HL-60/S4 treated with retinoic acid at 250 ng/mL for 4 days and 3 days (cell line): ENCODE measurements at regions not wholly inside any gene's neighbourhood (a gene's known extent, or its start where the extent isn't known, plus 50 kb on each side); places are given as distances from the start of the nearest gene placed in this dataset.

Experiments used
- in situ Hi-C: fragments of 300-500 bp; cut with MboI; formaldehyde crosslinking; loops from 2 replicates; pipeline ENCODE4 v1.7.0; 2022; ENCODE audit warnings: low sequenced_read_pairs

DNA sequence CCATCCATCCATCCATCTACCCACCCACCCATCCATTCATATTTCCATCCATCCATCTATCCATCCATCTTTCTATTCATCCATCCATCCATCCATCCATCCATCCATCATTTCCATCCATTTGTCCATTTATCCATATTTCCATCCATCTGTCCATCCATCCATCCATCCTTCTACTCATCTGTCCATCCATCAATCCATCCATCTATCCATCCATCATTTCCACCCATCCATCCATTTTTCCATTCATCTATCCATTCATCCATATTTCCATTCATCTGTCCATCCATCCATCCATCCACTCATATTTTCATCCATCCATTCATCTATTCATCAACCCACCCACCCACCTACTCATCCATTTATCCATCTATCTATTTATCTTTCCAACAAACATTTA is 229.6 kb downstream of the TEX29 start:
- in situ Hi-C loops: no loop called here

DNA sequence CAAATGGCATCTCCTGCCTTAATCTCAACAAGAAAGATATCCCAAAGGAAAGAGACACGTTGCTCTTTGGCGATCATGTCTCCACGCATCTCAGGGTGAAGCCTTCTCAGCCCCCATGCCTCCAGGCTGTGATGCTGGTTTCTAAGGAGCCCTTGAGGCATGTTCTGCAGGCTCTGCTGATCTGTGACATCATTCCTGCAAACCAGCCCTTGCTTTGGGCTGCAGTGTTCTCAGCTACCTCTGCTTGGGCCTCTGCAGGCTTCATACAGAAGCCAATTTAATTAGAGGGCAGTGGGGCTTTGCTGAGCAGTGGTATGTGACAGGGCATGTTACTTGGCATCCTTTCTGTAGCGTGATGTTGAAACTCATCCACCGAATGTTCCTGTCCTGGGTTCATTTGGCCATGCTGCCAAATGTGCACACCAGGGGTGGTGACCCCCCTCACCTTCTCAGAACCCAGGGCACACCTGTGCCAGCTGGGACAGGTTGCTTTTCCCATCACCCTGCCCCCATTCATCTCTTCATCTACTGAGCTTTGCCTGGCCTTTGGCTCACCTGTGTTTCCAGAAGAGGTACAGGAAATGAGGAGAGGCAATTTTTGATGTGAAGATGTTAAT is 230.9 kb downstream of the TEX29 start:
- in situ Hi-C loops: no loop called here

- in situ Hi-C loops: no loop called here
These were observed 232.6 kb downstream of the TEX29 start for GRCh38 chr13:111552891-111553655.

DNA sequence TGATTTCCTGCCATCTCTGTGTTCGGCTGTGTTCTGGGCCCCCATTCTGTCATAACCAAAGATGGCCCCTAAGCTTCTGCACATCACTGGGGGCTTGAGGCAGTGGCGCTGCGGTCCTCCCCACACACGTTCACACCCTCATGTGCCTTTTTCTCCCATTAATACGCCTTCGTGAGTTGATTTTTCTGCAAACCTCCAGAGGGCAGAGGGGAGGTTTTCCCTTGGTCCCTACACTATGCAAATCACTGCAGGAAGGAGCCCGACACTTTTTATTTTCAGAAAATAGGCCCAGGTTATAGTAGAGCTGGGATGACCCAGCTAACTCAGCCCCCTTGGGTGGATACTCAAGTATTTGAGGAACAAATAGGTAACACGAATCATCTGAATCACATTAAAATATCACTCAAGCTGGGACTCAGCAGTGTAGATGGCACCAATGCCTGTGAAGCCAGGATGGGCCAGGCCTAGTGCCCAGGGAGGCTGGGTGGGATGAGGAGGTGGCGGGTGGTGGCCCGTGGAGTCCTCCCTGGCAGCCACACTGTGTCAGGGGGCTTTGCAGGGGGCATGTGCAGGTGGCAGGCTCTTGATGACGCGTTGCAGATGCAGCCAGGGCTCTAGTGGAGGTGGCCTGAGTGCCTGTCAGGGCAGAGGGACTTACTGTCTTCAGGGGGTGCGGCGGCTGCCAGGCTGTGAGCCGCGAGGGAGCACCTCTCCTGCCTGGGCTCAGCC is 234.3 kb downstream of the TEX29 start:
- in situ Hi-C loops: no loop called here

DNA sequence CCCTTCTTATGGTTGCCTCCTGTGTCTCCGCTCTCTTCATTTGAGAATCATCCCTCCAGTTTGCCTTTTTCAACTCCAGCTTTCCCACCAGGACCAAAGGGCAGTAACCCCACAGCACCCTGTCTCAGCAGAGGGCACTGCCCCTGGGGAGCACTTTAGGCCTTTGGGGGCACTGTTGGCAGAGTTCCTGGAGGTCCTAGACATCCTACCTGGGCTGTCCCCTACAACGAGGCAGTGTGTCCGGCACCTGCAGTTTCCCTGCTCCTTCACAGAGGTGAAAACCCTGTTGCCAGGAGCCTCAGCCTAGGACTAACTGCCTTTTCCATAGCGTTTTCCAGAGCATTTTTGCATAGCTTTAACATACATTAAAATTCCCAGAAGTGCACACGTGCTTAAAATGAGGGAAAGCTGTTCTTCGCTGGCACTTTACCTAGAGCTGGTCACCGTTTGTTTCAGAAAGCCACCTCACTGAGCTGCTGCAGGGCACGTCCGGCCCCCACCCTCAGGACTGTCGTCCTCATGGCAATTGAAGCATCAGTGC is 234.9 kb downstream of the TEX29 start:
- in situ Hi-C loops: no loop called here

GRCh38 chr13:111555903-111556302 is 235.5 kb downstream of the TEX29 start:
- in situ Hi-C loops: no loop called here

- in situ Hi-C loops: no loop called here
These were observed 236.1 kb downstream of the TEX29 start for GRCh38 chr13:111556496-111556895.

GRCh38 chr13:111557921-111558699 is 237.7 kb downstream of the TEX29 start:
- in situ Hi-C loops: no loop called here

GRCh38 chr13:111558700-111559088 is 238.3 kb downstream of the TEX29 start:
- in situ Hi-C loops: no loop called here

DNA sequence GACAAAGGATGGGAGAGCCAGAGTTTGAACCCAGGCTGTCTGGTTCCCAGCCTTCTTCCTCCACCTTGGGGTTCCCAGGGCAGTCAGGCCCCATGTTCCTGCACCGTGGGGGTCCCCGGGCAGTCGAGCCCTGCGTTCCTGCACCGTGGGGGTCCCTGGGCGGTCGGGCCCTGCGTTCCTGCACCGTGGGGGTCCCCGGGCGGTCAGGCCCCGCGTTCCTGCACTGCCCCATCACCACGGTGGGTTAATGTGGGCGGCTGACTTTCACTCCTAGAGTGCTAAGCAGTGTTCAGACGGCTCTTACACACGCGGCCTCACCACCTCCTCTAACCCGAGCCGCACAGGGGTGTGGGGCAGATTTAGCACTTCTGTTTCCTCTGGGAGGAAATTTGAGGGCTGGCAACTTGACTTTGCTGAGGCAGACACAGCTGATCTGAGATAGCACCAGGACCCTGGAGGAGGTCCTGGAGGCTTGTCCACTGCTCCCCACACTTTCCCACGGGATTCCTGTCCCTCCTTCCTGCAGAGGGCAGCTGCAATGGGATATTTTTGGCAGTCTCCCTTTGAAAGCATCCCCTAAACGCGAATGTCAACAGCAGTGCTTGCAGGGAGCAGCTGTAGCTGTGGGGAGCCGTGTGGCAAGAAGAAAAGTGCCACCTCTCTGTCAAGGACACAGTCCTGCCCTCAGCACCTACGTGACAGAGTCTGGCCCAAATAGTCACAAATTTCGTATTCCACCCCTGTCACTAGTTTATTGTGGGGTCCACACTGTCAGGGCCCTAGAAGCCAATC is 239.4 kb downstream of the TEX29 start:
- in situ Hi-C loops: no loop called here

DNA sequence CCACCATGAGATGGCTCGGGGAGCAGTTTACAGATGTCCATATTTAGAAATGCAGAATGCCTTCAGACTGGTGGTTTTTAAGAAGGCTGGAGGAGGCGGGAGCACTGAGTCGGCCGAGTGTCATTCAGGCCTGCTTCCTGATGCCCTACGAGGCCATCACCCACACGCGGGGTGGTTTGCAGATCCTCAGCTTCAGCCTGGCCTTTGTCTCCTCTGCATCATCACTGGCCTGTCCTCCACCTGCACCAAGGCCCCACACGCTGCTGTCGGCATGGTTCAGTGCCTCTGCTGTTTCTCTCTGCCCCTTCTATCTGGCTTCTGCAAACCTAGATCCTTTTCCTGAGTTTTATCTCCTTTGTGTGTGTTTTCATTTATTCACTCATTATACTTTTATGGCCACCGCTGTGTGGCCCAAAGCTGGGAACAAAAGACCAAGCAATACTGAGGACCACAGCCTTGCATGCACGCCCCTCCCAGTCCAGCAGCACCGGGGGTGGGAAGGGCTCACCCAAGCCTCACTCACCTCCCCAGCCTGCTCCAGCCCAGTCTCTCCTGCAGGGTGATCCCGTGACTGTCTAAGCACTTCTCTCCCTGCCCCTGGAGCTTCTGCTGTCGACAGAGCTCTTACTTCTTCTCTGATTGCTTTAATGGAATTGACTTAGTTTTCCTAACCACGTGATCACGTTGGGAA is 240.8 kb downstream of the TEX29 start:
- in situ Hi-C loops: no loop called here

DNA sequence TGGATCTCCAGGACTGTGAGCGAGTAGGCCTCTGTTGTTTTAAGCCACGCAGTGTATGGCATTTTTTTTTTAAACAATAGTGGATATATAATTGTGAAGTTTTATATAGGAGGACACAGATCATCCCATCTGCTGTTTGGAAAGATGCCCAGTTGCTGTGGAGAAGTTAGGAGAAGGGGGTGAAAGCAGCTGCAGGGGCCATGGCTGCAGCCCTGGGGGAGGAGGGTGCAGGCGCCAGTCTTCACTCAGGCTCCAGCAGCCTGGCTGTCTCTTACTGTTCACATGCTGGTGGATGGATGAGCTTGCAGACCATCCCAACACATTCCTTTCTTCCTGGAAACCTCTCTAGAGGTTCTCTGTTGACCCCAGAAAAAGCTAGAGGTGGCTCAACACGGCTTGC is 242.3 kb downstream of the TEX29 start:
- in situ Hi-C loops: no loop called here

DNA sequence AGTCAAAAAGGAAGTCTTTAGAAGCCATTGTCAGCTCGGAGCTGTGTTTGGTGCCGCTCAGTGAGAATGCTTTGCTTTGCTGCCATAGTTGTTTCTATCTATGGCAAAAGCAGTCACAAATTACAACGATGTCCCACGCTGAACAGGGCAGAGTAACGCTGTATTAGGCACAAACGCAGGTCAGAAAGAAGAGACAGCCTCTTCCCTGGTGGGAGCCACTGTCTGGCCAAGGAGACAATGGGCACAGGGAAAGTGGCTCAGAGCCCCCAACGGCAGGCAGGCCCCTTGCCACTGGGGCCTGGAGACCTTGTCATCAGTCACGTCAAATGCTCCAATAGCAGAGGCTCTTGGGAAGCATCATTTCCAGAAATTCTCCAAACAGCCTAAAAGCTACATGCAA is 244.2 kb downstream of the TEX29 start:
- in situ Hi-C loops: no loop called here

GRCh38 chr13:111565400-111565799 is 245.0 kb downstream of the TEX29 start:
- in situ Hi-C loops: no loop called here

DNA sequence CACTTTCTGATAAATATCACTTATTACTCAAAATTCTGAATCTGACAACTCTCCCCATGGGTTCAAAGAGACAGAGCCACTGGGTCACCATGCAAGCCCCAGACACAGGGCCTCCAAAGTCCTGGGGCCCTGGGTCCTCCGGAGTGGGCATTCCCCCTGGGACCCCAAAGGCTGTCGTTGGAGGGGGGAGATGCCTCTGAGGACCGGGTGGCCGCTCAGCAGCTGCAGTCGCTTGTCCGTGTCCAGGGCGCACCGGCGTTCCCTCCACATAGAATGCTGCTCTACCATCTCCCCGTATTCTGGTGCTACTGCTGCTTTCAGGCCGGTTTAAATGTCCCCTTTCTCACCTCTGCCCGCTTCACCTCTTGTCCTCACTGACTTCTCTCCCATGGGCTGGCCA is 246.1 kb downstream of the TEX29 start:
- in situ Hi-C loops: no loop called here

DNA sequence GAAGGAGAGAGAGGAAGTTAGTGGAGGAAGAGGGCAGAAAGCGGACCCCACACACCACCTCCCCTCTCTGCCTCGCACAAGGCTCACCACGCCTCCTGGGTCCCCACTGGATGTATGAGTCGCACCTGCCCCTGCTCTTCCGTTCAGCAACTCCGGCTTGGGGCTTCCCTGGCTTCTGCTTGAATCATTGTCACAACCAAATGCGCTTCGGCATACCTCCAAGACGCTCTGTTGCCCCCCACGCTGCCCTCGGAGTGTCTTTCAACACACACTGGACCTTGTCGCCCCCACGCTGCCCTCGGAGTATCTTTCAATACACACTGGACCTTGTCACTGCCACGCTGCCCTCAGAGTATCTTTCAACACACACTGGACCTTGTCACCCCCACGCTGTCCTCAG is 247.2 kb downstream of the TEX29 start:
- in situ Hi-C loops: no loop called here

- in situ Hi-C loops: no loop called here
These were observed 247.8 kb downstream of the TEX29 start for GRCh38 chr13:111568290-111568689.

DNA sequence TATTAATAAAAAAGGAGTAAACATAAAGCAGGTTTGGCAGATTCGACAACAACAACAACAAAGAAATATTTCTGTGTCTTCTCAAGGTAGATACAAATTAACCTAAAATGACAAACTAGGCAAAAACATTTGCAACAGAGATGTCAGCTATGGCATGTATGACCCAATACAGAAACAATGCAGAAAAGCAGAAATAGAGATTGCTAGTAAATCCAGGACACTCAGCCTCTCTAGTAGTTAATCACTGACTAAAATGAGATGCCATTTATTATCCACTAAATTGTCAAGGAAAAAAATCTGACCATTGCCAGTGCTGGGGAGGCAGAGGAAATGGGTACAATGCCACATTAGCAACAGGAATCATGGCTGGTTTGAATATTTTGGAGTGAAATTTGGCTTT is 250.5 kb downstream of the TEX29 start:
- in situ Hi-C loops: no loop called here

DNA sequence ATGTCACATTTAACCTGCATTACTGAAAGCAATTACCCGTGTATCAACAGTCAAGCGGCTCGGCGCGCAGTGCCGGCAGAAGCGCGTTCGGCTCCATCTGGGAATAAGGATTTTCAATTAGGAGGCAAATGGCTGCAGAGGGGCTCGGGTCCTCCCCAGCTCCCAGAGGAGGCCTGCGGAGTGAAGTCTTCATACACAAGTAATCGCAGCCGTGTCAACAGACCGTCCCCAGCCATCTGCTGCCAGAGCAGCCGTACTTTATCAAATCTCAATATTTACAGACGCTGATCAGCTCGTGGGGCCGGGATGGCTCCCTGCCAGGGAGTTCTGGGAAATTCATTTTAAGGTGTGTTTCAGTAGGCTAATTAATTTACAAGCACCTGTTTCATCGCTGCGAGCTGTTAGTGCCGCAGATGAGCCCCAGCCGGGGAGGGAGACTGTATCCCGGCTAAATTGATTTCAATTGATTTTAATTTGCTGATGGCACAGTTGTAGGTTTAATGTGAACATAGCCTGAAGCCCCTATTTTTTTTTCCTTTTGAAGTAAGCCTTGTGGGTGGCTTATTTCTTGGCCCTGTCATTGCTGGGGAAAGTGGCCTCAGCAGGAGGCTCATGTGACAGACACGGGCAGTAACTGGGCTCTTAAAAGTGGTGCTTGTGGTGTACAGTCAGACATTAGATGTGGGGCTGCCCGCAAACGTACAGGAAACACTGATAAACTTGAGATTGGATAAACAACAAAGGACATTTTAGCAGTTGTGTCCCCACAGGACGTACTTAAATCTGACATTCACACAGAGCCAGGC is 252.7 kb downstream of the TEX29 start:
- in situ Hi-C loops: no loop called here
